ENCODE measurements at regions not wholly inside any gene's neighbourhood (a gene's known extent, or its start where the extent isn't known, plus 50 kb on each side); places are given as distances from the start of the nearest gene placed in this dataset.
A peak's percentile ranks its signal among the peaks of the same experiment; 100 is the strongest.
"Not testable (repeated sequence)": the region's sequence is repeated elsewhere in the genome, so short reads cannot be mapped to it uniquely, and the experiment has no call there.

DNA sequence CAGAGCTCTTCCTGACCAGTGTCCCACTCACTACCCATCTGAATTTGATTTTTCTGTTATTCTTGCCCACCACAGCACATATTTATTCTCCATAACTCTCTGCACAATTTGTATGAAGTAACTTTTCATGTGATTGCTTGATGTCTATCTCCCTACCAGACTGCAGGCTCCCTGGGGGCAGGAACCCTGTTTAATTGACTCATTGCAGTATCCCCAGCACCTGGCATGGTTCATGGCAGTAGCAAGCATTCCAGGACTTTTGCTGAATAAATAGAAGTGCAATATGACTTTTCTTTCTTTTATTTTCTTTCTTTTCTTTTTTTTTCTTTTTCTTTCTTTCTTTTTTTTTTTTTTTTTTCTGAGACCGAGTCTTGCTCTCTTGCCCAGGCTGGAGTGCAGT lies 88.7 kb upstream of the XPO1 start:
- DNase-seq (ENCODE audit: low spot score) = no peak

DNA sequence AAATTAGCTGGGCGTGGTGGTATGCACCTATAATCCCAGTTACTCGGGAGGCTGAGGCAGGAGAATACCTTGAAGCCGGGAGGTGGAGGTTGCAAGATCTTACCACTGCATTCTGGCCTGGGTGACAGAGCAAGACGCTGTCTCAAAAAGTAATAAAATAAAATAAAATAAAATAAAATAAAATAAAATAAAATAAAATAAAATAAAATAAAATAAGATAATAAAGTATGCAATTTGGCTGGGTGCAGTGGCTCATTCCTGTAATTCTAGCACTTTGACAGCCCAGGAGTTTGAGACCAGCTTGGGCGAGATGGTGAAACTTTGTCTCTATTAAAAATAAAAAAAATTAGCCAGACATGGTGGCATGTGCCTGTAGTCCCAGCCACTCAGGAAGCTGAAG lies 85.6 kb upstream of the XPO1 start:
- DNase-seq (ENCODE audit: low spot score) = no peak

DNA sequence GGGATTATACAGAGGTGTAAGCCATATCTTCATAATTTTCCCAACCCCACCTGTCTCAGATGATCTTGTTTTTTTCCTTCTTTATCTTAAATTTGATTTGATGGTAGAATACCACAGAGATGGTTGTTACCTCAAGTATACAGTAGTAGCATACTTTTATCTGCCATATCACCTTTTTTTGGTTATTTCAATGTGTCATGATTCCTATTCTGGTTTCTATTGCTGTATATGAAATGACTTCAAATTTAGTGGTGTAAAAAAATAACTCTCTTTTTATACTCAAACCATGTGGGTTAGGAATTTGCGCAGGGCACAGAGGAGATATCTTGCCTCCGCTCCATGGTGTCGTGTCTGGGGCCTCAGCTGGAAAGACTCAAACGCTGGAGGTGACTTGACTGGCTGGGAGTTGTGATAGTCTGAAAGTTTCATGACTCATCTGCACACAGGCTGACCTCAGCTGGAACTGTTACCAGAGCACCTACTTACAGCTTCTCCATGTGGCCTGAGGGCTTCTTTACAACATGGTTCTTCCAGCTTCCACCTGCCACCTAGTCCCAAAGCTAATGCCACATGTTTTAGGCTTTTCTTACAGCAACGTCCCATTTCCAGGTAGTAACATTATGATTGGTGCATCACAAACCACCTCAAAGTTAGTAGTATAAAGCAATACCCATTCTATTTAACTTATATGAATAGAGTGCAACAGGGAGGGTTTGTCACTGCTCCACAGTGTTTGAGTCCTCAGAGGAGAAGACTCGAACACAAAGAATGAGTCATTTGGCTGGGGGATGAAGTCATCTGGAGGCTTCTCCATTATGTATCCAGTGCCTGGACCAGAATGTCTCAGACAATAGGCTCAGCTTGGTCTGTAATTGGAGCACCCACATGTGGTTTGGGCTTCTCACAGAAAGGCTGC lies 82.3 kb upstream of the XPO1 start:
- no peak for DNase-seq (ENCODE audit: low spot score)

DNA sequence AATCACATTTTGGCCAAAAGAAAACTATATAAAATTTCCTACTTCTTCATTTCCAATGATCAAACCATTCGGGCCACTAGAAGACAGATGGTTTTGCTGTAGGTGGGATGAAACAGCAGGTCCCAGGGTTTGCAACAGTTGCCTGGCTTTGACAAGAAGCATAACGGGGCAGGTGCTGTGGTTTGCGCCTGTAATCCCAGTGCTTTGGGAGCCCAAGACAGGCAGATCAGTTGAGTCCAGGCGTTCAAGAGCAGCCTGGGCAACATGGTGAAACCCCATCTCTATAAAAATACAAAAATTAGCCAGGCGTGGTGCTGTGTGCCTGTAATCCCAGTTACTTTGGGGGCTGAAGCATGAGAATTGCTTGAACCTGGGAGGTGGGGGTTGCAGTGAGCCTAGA lies 81.4 kb upstream of the XPO1 start:
- DNase-seq (ENCODE audit: low spot score) = no peak

DNA sequence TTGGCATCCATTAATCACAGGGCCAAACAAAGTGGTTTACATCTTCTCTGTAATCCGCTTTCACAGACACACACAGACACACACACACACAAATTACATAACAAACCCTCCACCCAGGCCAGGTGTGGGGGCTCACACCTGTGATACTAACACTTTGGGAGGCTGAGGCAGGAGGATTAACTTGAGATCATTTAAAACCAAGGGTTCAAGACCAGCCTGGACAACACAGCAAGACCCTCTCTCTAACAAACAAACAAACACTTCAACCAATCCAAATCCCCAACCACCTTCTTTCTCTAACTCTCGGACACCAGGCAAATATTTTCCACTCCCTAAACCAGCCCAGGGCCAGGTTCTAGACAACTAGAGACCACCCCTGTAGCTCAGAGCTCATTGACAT lies 79.5 kb upstream of the XPO1 start:
- no peak for DNase-seq (ENCODE audit: low spot score)

DNA sequence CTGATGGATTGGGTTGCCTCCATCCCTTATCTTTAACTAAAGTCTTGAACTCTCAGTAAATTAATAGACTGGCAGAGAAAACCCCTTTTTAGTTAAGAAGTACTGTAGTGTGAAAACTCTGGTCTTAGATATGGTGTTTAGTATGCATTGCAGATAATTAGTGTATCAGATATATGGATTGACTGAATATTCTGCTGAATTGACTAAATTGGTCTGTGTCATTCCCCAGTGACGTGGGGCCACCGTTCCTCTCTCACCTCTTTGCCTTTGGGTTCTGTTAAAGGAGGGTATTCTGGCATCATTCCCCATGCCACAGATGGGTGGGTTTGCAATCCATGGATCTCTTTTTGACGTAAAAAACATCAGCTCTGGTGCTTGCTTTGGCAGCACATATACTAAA lies 67.1 kb upstream of the XPO1 start:
- DNase-seq (ENCODE audit: low spot score) = no peak

DNA sequence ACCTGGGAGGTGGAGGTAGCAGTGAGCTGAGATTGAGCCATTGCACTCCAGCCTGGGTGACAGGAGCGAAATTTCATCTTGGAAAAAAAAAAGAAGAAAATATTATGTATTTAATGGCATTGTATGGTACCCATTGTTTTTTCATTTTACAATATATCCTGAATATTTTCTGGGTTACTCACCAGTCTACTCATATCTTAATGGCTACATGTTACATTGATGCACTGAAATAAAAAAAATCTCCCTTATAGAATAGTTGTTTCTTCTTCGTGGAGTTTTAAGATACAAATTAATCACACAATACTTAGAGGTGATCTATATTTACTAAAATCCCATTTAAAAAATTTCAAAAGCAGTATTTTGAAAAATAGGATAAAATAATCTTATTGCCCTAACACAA lies 66.3 kb upstream of the XPO1 start:
- DNase-seq (ENCODE audit: low spot score) = no peak

DNA sequence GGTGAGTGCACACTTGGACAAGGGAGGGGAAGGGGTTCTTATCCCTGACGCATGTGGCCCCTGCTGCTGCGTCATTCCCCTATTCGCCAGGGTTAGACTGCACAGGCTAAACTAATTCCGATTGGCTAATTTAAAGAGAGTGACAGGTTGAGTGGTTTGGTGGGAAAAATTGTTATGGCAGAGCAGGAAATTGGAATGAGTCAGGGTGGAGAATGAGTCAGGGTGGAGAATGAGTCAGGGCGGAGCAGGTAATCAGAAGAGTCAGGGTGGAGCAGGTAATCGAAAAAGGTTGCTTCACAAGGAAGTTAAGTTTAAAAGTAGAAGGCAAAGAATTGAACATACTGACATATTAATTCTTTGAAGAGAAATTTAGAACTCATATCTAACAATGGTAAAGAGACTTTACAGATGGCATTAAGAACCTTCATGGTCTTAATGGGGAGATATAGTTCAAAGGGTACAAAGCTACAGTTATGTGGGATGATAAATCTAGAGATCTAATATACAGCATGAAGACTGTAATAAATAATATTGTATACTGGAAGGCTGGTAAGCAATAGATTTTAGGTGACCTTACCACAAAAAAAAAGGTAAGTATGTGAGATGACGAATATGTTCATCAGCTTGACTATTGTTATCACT lies 60.5 kb upstream of the XPO1 start:
- DNase-seq (ENCODE audit: low spot score) = not testable (repeated sequence)

DNA sequence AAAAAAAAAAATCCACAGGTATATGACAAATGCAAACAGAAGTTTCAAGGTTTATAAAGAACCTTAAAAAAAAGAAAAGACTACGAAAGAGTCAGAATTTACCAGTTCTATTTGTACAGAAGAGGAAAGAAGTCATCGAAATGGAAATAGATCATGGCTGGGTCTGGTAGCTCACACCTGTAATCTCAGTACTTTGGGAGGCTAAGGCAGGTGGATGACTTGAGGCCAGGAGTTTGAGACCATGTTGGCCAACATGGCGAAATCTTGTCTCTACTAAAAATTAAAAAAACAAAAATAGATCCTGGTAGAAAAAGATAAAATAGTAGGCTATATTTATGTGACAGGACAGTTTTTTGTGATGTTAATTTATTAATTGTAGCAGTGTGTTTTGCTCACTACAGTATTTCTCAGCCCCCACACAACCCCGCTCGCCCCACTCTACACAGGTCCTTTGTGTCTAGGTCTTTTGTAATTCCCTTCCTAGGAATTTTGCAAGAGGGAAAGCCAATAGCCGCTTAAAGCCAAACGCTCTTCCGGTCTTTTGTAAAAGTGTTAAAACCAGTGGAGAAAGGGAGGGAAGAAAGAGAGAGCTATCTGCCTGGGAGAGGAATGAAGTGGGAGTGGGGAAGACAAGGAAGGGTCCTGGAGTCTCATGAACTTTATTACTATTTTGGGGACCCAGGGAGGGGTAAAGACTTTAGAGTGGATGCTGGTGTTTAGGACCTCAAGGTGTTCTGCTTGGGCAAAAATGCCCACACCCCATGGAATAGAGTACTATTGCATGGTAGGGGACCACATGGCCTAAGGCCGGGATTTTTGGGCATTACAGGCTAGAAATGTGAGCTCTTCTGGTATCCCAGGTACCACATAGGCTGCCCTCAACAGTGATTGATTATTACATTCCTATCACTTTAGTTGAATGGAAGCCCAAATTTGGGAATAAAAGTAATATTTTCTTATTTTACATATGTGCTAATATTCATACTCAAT lies 59.4 kb upstream of the XPO1 start:
- DNase-seq (ENCODE audit: low spot score) = peak; percentile 43

DNA sequence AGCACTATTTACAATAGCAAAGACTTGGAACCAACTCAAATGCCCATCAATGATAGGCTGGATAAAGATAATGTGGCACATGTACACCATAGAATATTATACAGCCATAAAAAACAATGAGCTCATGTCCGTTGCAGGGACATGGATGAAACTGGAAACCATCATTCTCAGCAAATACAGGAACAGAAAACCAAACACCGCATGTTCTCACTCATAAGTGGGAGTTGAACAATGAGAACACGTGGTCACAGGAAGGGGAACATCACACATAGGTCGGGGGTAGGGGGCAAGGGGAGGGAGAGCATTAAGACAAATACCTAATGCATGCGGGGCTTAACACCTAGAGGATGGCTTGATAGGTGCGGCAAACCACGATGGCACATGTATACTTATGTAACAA lies 56.0 kb upstream of the XPO1 start:
- DNase-seq (ENCODE audit: low spot score) = not testable (repeated sequence)

DNA sequence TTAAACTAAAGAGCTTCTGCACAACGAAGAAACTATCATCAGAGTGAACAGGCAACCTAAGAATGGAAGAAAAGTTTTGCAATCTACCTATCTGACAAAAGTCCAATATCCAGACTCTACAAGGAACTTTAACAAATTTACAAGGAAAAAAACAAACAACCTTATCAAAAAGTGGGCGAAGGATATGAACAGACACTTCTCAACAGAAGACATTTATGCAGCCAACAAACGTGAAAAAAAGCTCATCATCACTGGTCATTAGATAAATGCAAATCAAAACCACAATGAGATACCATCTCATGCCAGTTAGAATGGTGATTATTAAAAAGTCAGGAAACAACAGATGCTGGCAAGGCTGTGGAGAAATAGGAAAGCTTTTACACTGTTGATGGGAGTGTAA lies 55.5 kb upstream of the XPO1 start:
- not testable (repeated sequence) for DNase-seq (ENCODE audit: low spot score)

DNA sequence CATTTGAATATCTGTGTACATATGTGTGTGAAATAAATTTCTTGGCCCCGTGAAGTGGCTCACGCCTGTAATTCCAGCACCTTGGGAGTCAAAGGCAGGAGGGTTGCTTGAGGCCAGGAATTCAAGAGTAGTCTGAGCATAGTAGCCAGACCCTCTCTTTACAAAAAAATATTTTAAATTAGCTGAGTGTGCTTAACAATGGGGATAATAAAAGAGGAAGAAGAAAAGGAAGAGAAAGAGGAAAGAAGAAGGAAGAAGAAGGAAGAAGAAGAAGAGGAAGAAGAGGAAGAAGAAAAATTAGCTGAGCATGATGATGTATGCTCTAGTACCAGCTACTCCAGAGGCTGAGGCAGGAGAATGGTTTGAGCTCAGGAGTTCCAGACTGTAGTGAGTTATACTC lies 52.1 kb upstream of the XPO1 start:
- DNase-seq (ENCODE audit: low spot score) = no peak

DNA sequence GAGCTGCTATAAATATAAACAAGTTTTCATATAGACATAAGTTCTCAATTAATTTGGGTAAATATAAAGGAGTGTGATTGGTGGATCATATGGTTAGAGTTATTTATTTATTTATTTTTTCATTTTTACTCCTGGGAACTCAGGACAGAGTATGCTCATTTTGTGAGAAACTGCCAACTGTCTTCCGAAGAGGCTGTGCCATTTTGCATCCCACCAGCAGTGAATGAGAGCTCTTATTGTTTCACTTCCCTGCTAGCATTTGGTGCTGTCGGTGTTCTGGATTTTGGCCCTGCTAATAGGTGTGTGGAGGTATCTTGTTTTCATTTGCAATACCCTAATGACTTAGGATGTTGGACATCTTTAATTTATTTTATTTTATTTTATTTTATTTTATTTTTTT lies 50.4 kb upstream of the XPO1 start:
- DNase-seq (ENCODE audit: low spot score) = no peak
